ENCODE measurements at regions not wholly inside any gene's neighbourhood (a gene's known extent, or its start where the extent isn't known, plus 50 kb on each side); places are given as distances from the start of the nearest gene placed in this dataset.

DNA sequence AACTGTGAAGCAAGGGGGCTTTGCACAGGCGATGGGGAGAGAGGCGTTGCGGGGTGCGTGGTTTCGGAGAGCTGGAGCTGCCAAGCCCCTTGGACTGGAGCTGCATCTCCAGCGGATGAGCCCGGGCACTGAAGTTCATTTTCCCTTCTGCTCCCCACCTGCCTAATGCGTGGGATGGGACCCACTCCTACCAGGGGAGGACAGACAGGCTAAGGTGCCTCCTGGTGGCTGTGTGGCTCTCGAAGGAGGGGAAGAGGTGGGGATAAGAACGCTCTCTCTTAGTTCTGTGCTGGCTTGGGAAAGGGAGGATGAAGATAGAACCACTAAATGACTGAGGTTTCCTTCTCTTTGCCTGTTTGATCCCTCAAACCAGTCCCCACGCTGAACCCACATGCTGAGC, 177.6 kb upstream of the PITRM1 start:
- Histone ChIP-seq H3K27ac (no peak overlapping the region), H3K4me1 (no peaks in the 10 kb centered on the region), H3K9me3 (no peaks in the 10 kb centered on the region), H3K36me3 (no peaks in the 10 kb centered on the region), H3K27me3 (no peaks in the 10 kb centered on the region), H3K4me3 (no peak overlapping the region)
- TF ChIP-seq POLR2A (IDR thresholded peaks at IDR 0.05) (no peak), EP300 (IDR thresholded peaks at IDR 0.05) (no peak)
- TF ChIP-seq, protein P1, sequence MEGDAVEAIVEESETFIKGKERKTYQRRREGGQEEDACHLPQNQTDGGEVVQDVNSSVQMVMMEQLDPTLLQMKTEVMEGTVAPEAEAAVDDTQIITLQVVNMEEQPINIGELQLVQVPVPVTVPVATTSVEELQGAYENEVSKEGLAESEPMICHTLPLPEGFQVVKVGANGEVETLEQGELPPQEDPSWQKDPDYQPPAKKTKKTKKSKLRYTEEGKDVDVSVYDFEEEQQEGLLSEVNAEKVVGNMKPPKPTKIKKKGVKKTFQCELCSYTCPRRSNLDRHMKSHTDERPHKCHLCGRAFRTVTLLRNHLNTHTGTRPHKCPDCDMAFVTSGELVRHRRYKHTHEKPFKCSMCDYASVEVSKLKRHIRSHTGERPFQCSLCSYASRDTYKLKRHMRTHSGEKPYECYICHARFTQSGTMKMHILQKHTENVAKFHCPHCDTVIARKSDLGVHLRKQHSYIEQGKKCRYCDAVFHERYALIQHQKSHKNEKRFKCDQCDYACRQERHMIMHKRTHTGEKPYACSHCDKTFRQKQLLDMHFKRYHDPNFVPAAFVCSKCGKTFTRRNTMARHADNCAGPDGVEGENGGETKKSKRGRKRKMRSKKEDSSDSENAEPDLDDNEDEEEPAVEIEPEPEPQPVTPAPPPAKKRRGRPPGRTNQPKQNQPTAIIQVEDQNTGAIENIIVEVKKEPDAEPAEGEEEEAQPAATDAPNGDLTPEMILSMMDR (IDR thresholded peaks at IDR 0.05): no peak
- WGBS, 2 donors: 93 to 96% methylated on average over 11 of the region's 11 CpGs
- DNase-seq (ENCODE audit: low spot score in 2 of 2): no peak

DNA sequence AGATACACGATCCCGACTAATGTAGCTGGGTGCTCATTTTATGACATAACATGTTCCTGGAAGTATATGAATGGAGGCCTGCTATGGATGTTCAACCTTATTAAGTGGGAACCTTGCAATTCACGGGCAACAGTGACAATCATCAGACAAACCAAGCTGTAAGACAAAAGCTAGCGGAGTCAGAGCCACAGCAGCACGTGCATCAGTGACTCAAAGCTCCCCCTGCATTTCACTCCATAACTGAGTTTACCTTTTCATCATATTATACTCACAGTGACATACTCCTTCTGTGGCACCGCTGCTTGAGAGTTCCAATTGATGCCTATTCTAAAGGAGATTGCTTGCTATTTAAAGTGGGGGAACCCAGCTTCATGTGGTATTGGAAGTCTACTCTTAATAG, 176.0 kb upstream of the PITRM1 start:
- Histone ChIP-seq H3K36me3 (no peaks in the 10 kb centered on the region), H3K27ac (no peak overlapping the region), H3K4me3 (no peak overlapping the region), H3K9me3 (no peaks in the 10 kb centered on the region), H3K27me3 (no peaks in the 10 kb centered on the region), H3K4me1 (no peaks in the 10 kb centered on the region)
- DNase-seq (ENCODE audit: low spot score in 2 of 2): no peak
- 87 to 93% methylated on average over 6 of the region's 6 CpGs for WGBS, 2 donors
- TF ChIP-seq, protein P1 (IDR thresholded peaks at IDR 0.05): no peak
- TF ChIP-seq POLR2A (IDR thresholded peaks at IDR 0.05) (no peak), EP300 (IDR thresholded peaks at IDR 0.05) (no peak)

DNA sequence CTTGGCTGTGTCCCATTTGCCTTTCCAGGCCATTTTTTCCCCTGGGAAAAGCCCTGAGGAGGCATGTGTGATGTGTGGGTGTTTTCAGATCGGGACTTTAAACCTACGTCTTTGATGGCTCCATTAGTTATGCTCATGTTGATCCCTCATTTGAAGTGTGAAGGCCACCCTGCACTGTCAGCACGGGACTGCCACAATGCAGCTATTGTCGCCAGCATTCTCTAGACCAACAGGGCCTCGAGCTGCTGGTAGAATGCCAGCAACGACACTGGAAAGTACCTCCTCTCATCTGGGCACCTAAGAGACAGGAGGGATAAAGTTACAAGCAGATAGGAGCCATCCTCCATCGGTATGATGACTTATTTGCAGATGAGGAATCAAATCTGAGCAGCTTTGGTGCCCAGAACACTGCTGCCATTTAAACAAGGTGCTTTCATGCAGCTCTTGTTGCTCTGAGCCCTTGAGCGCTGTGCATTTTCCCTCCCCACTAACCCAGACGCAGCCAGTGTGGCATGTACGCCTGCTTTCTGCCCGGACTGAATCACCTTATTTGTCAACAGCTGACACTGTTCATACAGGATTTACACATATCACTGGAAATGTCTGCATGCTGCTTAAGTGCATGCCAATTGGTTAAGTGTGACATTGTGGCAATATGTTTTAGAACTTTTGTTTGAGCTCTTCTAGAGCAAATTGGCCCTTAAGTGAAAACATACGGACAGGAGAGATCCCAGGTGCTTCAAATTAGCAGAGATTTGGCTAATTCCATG, 175.0 kb upstream of the PITRM1 start:
- no peaks in the 10 kb centered on the region for H3K36me3 ChIP-seq
- no peaks in the 10 kb centered on the region for H3K4me1 ChIP-seq
- no peak for TF ChIP-seq EP300 (IDR thresholded peaks at IDR 0.05)
- TF ChIP-seq POLR2A (IDR thresholded peaks at IDR 0.05): no peak
- TF ChIP-seq, protein P1 (IDR thresholded peaks at IDR 0.05): no peak
- WGBS, 2 donors: 62% methylated on average over 12 of the region's 12 CpGs
- H3K27ac ChIP-seq: no peak overlapping the region
- no peak overlapping the region for H3K4me3 ChIP-seq
- no peak for DNase-seq (ENCODE audit: low spot score in 2 of 2)
- H3K27me3 ChIP-seq: no peaks in the 10 kb centered on the region
- H3K9me3 ChIP-seq: no peaks in the 10 kb centered on the region

DNA sequence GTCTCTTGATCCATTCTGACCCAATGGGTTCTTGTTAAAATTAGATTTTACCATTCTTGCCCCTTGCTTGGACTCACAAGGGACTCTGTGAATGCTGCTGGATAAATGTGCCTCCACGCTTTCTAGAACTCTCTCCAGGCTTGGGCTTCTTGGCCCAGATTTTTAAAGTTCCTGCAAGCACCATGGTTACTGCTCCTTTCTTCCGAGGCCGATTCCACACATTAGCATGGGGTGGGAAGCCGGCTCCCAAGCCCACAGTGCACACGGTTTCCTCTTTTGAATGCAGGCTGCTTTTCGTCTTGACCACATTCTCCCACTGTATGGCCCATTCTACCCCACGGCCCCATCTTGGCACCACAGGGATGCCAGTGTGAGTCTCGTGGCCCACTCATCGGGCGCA, 174.3 kb upstream of the PITRM1 start:
- H3K27me3 ChIP-seq: no peaks in the 10 kb centered on the region
- WGBS, 2 donors: 83 to 92% methylated on average over 10 of the region's 10 CpGs
- H3K36me3 ChIP-seq: no peaks in the 10 kb centered on the region
- no peak for TF ChIP-seq POLR2A (IDR thresholded peaks at IDR 0.05)
- TF ChIP-seq, protein P1 (IDR thresholded peaks at IDR 0.05): no peak
- H3K4me3 ChIP-seq: no peak overlapping the region
- DNase-seq (ENCODE audit: low spot score in 2 of 2): no peak
- no peak overlapping the region for H3K27ac ChIP-seq
- H3K4me1 ChIP-seq: no peaks in the 10 kb centered on the region
- no peaks in the 10 kb centered on the region for H3K9me3 ChIP-seq

DNA sequence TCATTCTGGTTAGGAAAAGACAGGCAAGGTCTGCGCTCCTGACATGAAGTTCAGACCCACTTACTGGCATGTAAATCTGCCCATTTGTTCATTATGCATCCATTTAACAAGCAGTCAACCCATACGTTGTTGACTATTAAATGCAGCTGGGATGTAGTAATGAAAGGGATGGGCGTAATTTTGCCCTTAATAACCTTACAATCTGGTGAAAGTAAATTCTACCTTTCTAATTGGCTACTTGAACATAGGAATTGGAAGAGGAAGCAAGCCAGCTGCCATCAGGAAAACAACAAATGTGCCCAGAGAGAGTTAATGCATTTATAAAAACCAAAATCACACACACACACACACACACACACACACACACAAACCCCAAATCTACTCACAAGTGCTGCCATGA, 170.2 kb upstream of the PITRM1 start:
- Histone ChIP-seq H3K27ac (no peak overlapping the region), H3K27me3 (no peaks in the 10 kb centered on the region), H3K4me3 (no peak overlapping the region), H3K4me1 (peaks cover 0 to 9% (median 0%) of the 10 kb centered on the region in 4 donors), H3K36me3 (no peaks in the 10 kb centered on the region), H3K9me3 (no peaks in the 10 kb centered on the region)
- DNase-seq (ENCODE audit: low spot score in 2 of 2): no peak
- 83 to 85% methylated on average over 3 of the region's 3 CpGs for WGBS, 2 donors
- TF ChIP-seq EP300 (IDR thresholded peaks at IDR 0.05): no peak
- TF ChIP-seq POLR2A (IDR thresholded peaks at IDR 0.05): no peak
- TF ChIP-seq, protein P1 (IDR thresholded peaks at IDR 0.05): no peak
